Activated T-helper 1 cell treated with anti-CD3 and anti-CD28 coated beads, Interleukin-12 subunit alpha, Interleukin-12 subunit beta, Interleukin-2, Interleukin-4 antibody, amounts not matched to agents 30 ng/mL and 10 ng/mL and 1 ng/mL, durations not matched to agents 14 hours and 24 hours and 36 hours (primary cell): ENCODE measurements at regions not wholly inside any gene's neighbourhood (a gene's known extent, or its start where the extent isn't known, plus 50 kb on each side); places are given as distances from the start of the nearest gene placed in this dataset.

ENCODE experiments used
- DNase-seq: peaks from one replicate; pipeline ENCODE4 v3.0.0; 2021; ENCODE audit warnings: low spot score
- H3K27ac Mint-ChIP-seq: one replicate; pipeline ENCODE4 v1.8.0; 2021; ENCODE audit warnings: mild to moderate bottlenecking, mixed read lengths
- H3K27me3 Mint-ChIP-seq: one replicate; pipeline ENCODE4 v1.8.0; 2022; ENCODE audit warnings: mild to moderate bottlenecking, moderate library complexity, mixed read lengths; ENCODE audit not compliant: insufficient read depth
- H3K36me3 Mint-ChIP-seq: one replicate; pipeline ENCODE4 v1.8.0; 2021; ENCODE audit warnings: low read depth, mixed read lengths
- H3K4me1 Mint-ChIP-seq: one replicate; pipeline ENCODE4 v1.8.0; 2021; ENCODE audit warnings: low read depth, mixed read lengths
- H3K4me3 Mint-ChIP-seq: one replicate; pipeline ENCODE4 v1.8.0; 2021; ENCODE audit warnings: mild to moderate bottlenecking, moderate library complexity, mixed read lengths
- H3K9me3 Mint-ChIP-seq: one replicate; pipeline ENCODE4 v1.8.0; 2021; ENCODE audit warnings: mixed read lengths
- intact Hi-C: fragments of 100-400 bp; cut with micrococcal nuclease; formaldehyde crosslinking; loops from one replicate; pipeline ENCODE4 v1.15.1; 2024

- intact Hi-C loops = no loop called here
- no peaks in the 10 kb centered on the region for H3K27me3 Mint-ChIP-seq
Measured at GRCh38 chr3:180092889-180093288, 56.2 kb upstream of the PEX5L start.

GRCh38 chr3:180093535-180093934, 56.8 kb upstream of the PEX5L start:
- intact Hi-C loops = no loop called here
- no peaks in the 10 kb centered on the region for H3K4me1 Mint-ChIP-seq
- DNase-seq = no peak
- H3K27me3 Mint-ChIP-seq = no peaks in the 10 kb centered on the region
- no peak overlapping the region for H3K27ac Mint-ChIP-seq
- H3K9me3 Mint-ChIP-seq = no peaks in the 10 kb centered on the region
- no peaks in the 10 kb centered on the region for H3K36me3 Mint-ChIP-seq
- H3K4me3 Mint-ChIP-seq = no peak overlapping the region

More at GRCh38 chr3:180092889-180093288, 56.2 kb upstream of the PEX5L start:
- H3K4me1 Mint-ChIP-seq = no peaks in the 10 kb centered on the region
- H3K27ac Mint-ChIP-seq = no peak overlapping the region
- H3K4me3 Mint-ChIP-seq = no peak overlapping the region
- H3K9me3 Mint-ChIP-seq = no peaks in the 10 kb centered on the region
- no peak for DNase-seq
- no peaks in the 10 kb centered on the region for H3K36me3 Mint-ChIP-seq

DNA sequence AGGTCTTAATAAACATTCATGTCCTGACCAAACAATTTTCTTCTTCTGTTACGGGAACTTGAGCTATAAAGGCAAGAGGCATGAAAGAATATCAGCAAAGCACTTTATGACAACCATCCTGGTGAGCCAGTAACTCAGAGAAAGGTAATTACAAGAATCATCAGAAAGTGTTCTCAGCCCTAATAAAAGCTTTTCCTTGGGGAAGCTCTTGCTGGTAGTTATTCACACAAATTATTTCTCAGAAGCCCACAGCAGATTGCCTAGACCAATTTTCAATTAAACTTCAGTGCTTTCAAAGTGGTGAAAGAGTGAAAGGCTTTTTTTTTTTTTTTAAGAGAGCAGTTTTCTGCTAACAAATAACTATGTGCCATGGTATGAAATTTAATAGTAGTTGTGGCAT, 60.9 kb upstream of the PEX5L start:
- intact Hi-C loops = no loop called here
- no peak overlapping the region for H3K4me3 Mint-ChIP-seq
- no peaks in the 10 kb centered on the region for H3K9me3 Mint-ChIP-seq
- H3K36me3 Mint-ChIP-seq = no peaks in the 10 kb centered on the region
- no peaks in the 10 kb centered on the region for H3K4me1 Mint-ChIP-seq
- no peak overlapping the region for H3K27ac Mint-ChIP-seq
- H3K27me3 Mint-ChIP-seq = no peaks in the 10 kb centered on the region
- DNase-seq = no peak

- H3K36me3 Mint-ChIP-seq = no peaks in the 10 kb centered on the region
- H3K4me1 Mint-ChIP-seq = no peaks in the 10 kb centered on the region
- no peak for DNase-seq
- no peaks in the 10 kb centered on the region for H3K9me3 Mint-ChIP-seq
- intact Hi-C loops = no loop called here
- H3K27me3 Mint-ChIP-seq = no peaks in the 10 kb centered on the region
- H3K4me3 Mint-ChIP-seq = no peak overlapping the region
- no peak overlapping the region for H3K27ac Mint-ChIP-seq
Measured at GRCh38 chr3:180102134-180102533, 65.4 kb upstream of the PEX5L start.

- Mint-ChIP-seq H3K27ac (no peak overlapping the region), H3K4me1 (no peaks in the 10 kb centered on the region), H3K36me3 (no peaks in the 10 kb centered on the region), H3K27me3 (no peaks in the 10 kb centered on the region), H3K4me3 (no peak overlapping the region), H3K9me3 (no peaks in the 10 kb centered on the region)
- intact Hi-C loops = no loop called here
- no peak for DNase-seq
Measured at GRCh38 chr3:180102604-180103003, 65.9 kb upstream of the PEX5L start.

DNA sequence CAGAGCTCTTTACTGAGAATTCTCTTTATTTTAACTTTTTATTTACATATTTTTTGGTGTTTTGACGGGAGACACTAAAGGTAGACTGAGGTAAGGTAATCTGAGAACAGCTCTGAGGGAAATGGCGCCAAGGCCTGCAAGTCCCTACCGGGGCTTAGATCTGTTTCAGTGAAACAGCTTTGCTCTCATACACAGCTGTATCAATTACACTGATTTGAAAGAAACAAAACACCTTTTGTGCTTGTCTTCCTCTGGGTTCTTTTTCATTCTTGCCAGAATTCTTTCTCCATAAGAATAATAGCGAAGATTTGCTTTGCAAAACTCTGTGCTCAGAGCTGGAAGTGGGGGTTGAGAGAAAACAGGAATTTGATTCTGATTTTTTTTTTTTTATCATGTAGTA, 79.5 kb upstream of the PEX5L start:
- no peaks in the 10 kb centered on the region for H3K4me1 Mint-ChIP-seq
- H3K9me3 Mint-ChIP-seq = no peaks in the 10 kb centered on the region
- H3K36me3 Mint-ChIP-seq = no peaks in the 10 kb centered on the region
- H3K4me3 Mint-ChIP-seq = no peak overlapping the region
- H3K27me3 Mint-ChIP-seq = peaks cover 1% of the 10 kb centered on the region
- H3K27ac Mint-ChIP-seq = no peak overlapping the region
- no peak for DNase-seq
- intact Hi-C loops = no loop called here

GRCh38 chr3:180116658-180117057, 79.9 kb upstream of the PEX5L start:
- H3K27ac Mint-ChIP-seq = no peak overlapping the region
- intact Hi-C loops = no loop called here
- peaks cover 1% of the 10 kb centered on the region for H3K27me3 Mint-ChIP-seq
- no peaks in the 10 kb centered on the region for H3K9me3 Mint-ChIP-seq
- H3K4me3 Mint-ChIP-seq = no peak overlapping the region
- DNase-seq = no peak
- H3K4me1 Mint-ChIP-seq = no peaks in the 10 kb centered on the region
- no peaks in the 10 kb centered on the region for H3K36me3 Mint-ChIP-seq

DNA sequence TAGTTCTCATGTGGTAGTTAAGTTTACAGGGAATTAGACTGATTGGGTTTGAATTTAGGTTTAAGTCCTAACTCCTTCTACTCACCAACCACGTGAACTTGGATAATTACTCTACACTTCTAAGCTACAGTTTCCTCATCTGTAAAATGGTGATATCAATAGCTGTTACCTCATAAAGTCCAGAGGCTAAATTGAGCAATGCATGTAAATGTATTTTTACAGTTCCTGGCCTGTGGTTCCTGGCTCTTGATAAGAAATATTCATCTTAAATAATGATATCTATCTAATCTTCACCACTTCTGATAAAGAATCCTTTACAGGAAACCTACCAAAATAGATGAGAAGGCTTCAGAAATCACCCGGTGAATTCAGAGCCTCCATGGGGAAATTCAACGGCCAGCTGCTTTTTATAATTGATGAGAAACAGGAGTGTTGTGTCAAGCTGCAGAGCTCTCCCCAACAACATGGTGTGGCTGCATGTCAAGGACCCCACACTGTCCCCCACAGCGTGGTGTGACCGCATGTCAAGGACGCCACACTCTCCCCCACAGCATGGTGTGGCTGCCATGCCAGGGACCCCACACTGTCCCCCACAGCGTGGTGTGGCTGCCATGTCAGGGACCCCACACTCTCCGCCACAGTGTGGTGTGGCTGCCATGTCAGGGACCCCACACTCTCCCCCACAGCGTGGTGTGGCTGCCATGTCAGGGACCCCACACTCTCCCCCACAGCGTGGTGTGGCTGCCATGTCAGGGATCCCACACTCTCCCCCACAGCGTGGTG, 80.8 kb upstream of the PEX5L start:
- peaks cover under 1% of the 10 kb centered on the region for H3K27me3 Mint-ChIP-seq
- no peaks in the 10 kb centered on the region for H3K4me1 Mint-ChIP-seq
- H3K36me3 Mint-ChIP-seq = no peaks in the 10 kb centered on the region
- no peak for DNase-seq
- H3K9me3 Mint-ChIP-seq = no peaks in the 10 kb centered on the region
- H3K27ac Mint-ChIP-seq = no peak overlapping the region
- intact Hi-C loops = no loop called here
- no peak overlapping the region for H3K4me3 Mint-ChIP-seq

DNA sequence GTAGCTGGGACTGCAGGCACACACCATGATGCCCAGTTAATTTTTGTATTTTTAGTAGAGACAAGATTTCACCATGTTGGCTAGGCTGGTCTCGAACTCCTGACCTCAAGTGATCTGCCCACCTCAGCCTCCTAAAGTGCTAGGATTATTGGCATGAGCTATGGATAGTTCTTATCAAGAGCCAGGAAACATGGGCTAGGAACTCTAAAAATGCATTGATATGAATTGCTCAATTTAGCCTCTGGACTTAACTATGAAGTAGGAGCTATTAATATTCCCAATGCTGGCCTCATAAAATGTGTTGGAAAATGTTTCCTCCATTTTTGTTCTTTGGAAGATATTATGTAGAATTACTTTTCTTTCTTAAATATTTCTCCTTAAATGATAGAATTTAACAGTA, 82.8 kb upstream of the PEX5L start:
- no peak for DNase-seq
- no peaks in the 10 kb centered on the region for H3K27me3 Mint-ChIP-seq
- H3K4me1 Mint-ChIP-seq = no peaks in the 10 kb centered on the region
- H3K27ac Mint-ChIP-seq = no peak overlapping the region
- H3K9me3 Mint-ChIP-seq = peaks cover 3% of the 10 kb centered on the region
- intact Hi-C loops = no loop called here
- no peak overlapping the region for H3K4me3 Mint-ChIP-seq
- no peaks in the 10 kb centered on the region for H3K36me3 Mint-ChIP-seq

GRCh38 chr3:180123928-180124327, 87.2 kb upstream of the PEX5L start:
- no peaks in the 10 kb centered on the region for H3K36me3 Mint-ChIP-seq
- intact Hi-C loops = no loop called here
- DNase-seq = no peak
- no peaks in the 10 kb centered on the region for H3K27me3 Mint-ChIP-seq
- H3K4me1 Mint-ChIP-seq = no peaks in the 10 kb centered on the region
- H3K27ac Mint-ChIP-seq = no peak overlapping the region
- peaks cover 18% of the 10 kb centered on the region for H3K9me3 Mint-ChIP-seq
- no peak overlapping the region for H3K4me3 Mint-ChIP-seq

DNA sequence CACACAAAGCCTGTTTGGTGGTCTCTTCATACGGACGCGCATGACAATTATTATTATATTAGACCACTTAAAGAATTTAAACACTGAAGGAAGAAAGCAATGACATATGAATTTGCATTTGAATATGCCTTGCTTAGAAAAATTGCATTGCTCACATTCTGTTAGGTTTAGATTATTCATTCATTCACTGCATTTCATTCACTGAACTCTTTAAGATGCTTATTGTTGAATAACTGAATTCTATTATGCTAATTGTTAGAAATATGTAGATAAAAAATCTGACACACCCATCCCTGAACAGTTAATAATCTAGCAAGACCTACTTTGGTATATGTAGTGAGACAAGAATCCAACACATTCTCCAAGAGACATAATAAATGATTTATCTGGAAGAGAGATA, 94.4 kb upstream of the PEX5L start:
- Mint-ChIP-seq H3K27me3 (no peaks in the 10 kb centered on the region), H3K4me3 (no peak overlapping the region), H3K27ac (no peak overlapping the region), H3K9me3 (peaks cover 17% of the 10 kb centered on the region), H3K4me1 (no peaks in the 10 kb centered on the region), H3K36me3 (no peaks in the 10 kb centered on the region)
- DNase-seq = no peak
- intact Hi-C loops = no loop called here

GRCh38 chr3:180135101-180135500, 98.4 kb upstream of the PEX5L start:
- Mint-ChIP-seq H3K27me3 (no peaks in the 10 kb centered on the region), H3K9me3 (no peaks in the 10 kb centered on the region), H3K4me1 (no peaks in the 10 kb centered on the region), H3K36me3 (no peaks in the 10 kb centered on the region), H3K27ac (no peak overlapping the region), H3K4me3 (no peak overlapping the region)
- DNase-seq = no peak
- intact Hi-C loops = no loop called here

DNA sequence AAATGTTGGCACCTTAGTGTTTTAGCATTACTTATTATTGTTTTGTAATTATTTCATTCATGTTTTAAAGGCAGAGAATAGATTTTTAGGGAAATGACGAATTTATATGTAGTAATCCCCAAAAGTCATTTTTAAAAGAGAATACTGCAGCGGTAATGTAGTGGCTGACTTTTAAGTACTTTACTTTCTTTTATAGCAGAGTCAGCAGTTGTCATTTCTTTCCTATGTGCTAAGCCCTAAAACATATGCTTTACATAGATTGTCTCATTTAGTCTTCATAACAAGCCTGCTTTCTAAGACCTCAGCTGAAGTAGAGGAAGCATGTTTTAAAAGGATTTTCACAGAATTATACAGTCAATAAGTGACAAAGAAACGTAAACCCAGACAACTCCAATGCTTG, 102.1 kb upstream of the PEX5L start:
- no peak for DNase-seq
- Mint-ChIP-seq H3K9me3 (peaks cover 4% of the 10 kb centered on the region), H3K36me3 (no peaks in the 10 kb centered on the region), H3K27me3 (no peaks in the 10 kb centered on the region), H3K4me3 (no peak overlapping the region), H3K27ac (no peak overlapping the region), H3K4me1 (no peaks in the 10 kb centered on the region)
- intact Hi-C loops = no loop called here

DNA sequence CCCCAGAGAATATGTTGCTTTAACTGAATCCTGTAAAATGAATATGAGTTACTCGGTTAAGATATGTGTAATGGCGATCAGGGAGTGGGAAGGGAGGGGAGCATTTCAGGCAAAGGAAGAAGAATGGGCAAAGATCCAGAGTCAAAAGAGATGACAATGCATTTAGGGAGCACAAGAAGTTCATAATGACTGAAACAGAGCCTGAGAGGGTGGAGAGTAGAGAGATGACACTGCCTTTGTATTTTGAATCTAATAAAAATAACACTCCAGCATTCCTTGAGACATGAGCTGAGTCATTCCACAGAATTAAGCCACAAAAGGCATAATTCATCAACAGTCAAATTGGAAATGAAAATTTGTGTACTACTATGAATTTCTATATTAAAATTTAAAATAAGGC, 105.3 kb upstream of the PEX5L start:
- H3K4me1 Mint-ChIP-seq = no peaks in the 10 kb centered on the region
- no peaks in the 10 kb centered on the region for H3K36me3 Mint-ChIP-seq
- intact Hi-C loops = no loop called here
- H3K9me3 Mint-ChIP-seq = peaks cover 4% of the 10 kb centered on the region
- H3K27me3 Mint-ChIP-seq = no peaks in the 10 kb centered on the region
- H3K4me3 Mint-ChIP-seq = no peak overlapping the region
- H3K27ac Mint-ChIP-seq = no peak overlapping the region
- DNase-seq = no peak
